ENCODE measurements at regions not wholly inside any gene's neighbourhood (a gene's known extent, or its start where the extent isn't known, plus 50 kb on each side); places are given as distances from the start of the nearest gene placed in this dataset.

DNA sequence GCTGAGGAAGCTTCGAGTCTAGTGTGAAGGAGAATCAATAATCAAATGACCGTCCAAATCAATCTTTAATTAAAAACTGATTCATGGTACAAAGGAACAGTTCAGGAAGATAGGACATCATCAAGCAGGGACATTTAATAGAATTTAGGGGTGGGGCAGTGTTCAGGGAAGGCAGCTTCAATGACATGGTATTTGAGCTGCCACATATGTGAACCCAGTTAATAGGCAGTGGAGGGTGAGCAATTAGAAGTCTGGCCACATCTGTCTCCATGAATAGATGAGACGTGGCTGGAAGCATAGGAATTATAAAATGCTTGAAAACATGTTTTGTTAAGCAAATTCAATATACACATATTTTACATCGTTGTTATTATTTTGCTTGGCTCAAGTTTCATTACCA lies 362.7 kb downstream of the PRDM2 start:
- 57 to 68% (median 65%) methylated on average over 4 of the region's 4 CpGs for WGBS, 4 donors
- H3K27me3 ChIP-seq = no peaks in the 10 kb centered on the region
- no peak overlapping the region for H3K27ac ChIP-seq
- no peak overlapping the region for H3K4me3 ChIP-seq
- TF ChIP-seq, protein P1, sequence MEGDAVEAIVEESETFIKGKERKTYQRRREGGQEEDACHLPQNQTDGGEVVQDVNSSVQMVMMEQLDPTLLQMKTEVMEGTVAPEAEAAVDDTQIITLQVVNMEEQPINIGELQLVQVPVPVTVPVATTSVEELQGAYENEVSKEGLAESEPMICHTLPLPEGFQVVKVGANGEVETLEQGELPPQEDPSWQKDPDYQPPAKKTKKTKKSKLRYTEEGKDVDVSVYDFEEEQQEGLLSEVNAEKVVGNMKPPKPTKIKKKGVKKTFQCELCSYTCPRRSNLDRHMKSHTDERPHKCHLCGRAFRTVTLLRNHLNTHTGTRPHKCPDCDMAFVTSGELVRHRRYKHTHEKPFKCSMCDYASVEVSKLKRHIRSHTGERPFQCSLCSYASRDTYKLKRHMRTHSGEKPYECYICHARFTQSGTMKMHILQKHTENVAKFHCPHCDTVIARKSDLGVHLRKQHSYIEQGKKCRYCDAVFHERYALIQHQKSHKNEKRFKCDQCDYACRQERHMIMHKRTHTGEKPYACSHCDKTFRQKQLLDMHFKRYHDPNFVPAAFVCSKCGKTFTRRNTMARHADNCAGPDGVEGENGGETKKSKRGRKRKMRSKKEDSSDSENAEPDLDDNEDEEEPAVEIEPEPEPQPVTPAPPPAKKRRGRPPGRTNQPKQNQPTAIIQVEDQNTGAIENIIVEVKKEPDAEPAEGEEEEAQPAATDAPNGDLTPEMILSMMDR (IDR thresholded peaks at IDR 0.05) = no peak
- TF ChIP-seq POLR2A (IDR thresholded peaks at IDR 0.05) = no peak
- no peaks in the 10 kb centered on the region for H3K36me3 ChIP-seq (replicated peaks in 1 of 2)
- no peak for DNase-seq
- no peaks in the 10 kb centered on the region for H3K9me3 ChIP-seq (replicated peaks in 1 of 3)
- H3K4me1 ChIP-seq (replicated peaks in 1 of 2) = no peaks in the 10 kb centered on the region
- intact Hi-C loops (cut with DNase I) = no loop called here

DNA sequence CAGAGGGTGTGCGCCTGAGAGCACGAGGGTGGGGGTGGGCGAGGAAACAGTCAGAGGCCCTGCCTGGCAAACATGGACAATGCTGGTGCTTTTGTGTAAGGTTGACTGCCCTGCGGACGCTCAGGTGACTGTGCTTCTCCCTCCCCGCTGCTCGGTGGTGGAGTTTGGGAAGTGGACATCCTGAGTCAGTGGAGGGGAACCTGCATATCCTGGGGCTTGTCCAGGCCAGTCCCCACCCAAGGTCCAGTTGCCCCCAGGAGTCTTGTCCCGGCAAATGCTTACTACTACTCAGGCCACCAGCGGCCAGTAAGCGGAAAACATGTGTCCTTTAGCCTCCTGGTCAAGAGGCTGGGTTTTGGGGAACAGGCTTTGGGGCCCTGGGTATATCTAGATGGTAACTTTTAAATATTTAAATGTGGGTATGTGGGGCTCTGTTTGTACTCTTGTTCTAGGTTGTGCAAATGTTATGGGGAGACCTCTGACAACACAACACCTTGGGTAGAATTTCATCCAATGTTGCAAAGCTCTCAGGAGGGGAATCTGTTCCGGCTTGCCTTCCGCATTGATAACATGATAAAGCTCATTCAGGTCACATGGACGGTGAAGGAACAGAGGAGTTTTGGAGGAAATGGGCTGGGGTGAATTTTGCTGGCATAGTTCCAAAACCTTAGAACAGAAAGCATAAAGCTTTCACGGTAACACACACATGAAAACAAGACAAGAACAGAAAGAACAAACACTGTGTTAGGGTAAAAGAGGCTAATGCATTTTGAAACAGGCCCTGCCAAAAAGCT lies 364.9 kb downstream of the PRDM2 start:
- no peak for DNase-seq
- H3K4me3 ChIP-seq = no peak overlapping the region
- intact Hi-C loops (cut with DNase I) = no loop called here
- WGBS, 4 donors = 74 to 81% (median 76%) methylated on average over 7 to 14 of the region's 14 CpGs
- H3K9me3 ChIP-seq (replicated peaks in 1 of 3) = no peaks in the 10 kb centered on the region
- no peak overlapping the region for H3K27ac ChIP-seq
- H3K36me3 ChIP-seq (replicated peaks in 1 of 2) = no peaks in the 10 kb centered on the region
- TF ChIP-seq POLR2A (IDR thresholded peaks at IDR 0.05) = no peak
- TF ChIP-seq, protein P1 (IDR thresholded peaks at IDR 0.05) = no peak
- H3K4me1 ChIP-seq (replicated peaks in 1 of 2) = no peaks in the 10 kb centered on the region
- no peaks in the 10 kb centered on the region for H3K27me3 ChIP-seq

DNA sequence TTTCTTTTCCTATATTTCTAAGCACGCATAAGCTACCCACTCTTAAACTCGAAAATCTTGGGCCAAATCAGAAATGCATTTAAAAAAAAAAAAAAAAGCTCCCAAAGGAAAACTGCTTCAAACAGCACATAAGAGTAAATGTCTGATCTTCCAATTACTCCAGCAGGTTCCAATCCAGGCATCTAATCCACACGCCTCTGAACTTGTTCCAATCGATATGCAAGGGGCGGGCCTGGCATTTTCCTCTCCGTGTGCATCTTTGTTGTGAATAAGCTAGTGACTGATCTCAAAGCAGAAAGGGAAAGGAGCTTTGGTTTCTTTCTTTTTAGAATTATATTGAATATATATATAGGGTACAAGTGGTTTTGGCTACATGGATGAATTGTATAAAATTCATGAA lies 365.5 kb downstream of the PRDM2 start:
- DNase-seq = no peak
- Histone ChIP-seq H3K4me3 (no peak overlapping the region), H3K27me3 (no peaks in the 10 kb centered on the region), H3K9me3 (replicated peaks in 1 of 3) (no peaks in the 10 kb centered on the region), H3K4me1 (replicated peaks in 1 of 2) (no peaks in the 10 kb centered on the region), H3K36me3 (replicated peaks in 1 of 2) (no peaks in the 10 kb centered on the region), H3K27ac (no peak overlapping the region)
- intact Hi-C loops (cut with DNase I) = no loop called here
- WGBS, 4 donors = 80 to 93% (median 87%) methylated on average over 6 of the region's 6 CpGs
- no peak for TF ChIP-seq POLR2A (IDR thresholded peaks at IDR 0.05)
- TF ChIP-seq, protein P1 (IDR thresholded peaks at IDR 0.05) = no peak

DNA sequence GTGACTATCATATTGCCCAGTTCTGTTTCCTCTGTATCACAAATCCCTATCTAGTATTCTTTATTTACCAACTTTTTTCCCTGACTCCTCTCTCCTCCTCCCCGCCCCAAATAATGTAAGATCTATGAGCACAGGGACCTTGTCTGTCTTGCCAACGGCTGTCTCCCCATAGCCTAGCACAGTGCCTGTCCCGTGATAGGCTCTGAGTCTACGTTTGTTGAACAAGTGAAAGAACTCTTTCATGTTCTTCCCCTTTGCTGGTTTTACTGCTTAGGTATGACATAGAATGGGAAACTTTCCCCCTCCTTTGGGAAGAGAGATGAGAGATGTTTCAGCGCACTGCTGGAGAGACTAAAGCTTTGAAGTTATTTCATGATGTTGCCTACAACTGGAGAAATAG lies 367.0 kb downstream of the PRDM2 start:
- 83 to 86% (median 85%) methylated on average over 5 of the region's 5 CpGs for WGBS, 4 donors
- intact Hi-C loops (cut with DNase I) = no loop called here
- no peak overlapping the region for H3K4me3 ChIP-seq
- no peaks in the 10 kb centered on the region for H3K4me1 ChIP-seq (replicated peaks in 1 of 2)
- DNase-seq = no peak
- H3K36me3 ChIP-seq (replicated peaks in 1 of 2) = no peaks in the 10 kb centered on the region
- H3K27me3 ChIP-seq = no peaks in the 10 kb centered on the region
- TF ChIP-seq, protein P1 (IDR thresholded peaks at IDR 0.05) = no peak
- no peak for TF ChIP-seq POLR2A (IDR thresholded peaks at IDR 0.05)
- no peaks in the 10 kb centered on the region for H3K9me3 ChIP-seq (replicated peaks in 1 of 3)
- no peak overlapping the region for H3K27ac ChIP-seq
